ENCODE measurements at regions not wholly inside any gene's neighbourhood (a gene's known extent, or its start where the extent isn't known, plus 50 kb on each side); places are given as distances from the start of the nearest gene placed in this dataset.

DNA sequence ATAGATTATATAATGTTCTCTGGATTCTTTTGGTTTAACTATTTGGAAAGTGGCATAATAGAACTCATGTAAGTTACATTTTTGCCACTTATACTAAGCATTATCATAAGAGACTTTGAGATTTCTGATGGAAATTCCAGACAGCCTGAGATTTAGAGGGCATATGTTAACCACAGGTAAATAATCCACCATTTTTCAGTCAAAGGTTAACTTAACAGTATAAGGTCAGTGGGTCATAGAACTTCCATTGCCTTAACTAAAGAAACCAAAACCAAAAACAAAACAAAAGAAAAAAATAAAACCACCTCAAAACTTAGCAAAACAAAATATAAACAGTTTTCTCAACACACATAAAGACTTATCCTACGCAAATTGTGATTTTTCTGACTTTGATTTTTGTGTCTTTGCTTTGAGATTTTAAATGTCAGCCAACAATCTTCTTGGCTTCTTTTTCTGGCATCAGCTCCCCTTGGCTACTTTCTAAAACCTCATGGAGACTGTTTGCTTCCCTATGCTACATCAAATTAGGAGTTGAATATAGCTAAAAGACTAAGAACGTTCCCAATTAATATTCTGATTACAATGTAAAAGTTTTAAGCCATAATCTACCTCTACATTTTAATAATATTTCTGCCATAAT is 430.1 kb upstream of the DAB2 start:
- TF ChIP-seq, protein P1, sequence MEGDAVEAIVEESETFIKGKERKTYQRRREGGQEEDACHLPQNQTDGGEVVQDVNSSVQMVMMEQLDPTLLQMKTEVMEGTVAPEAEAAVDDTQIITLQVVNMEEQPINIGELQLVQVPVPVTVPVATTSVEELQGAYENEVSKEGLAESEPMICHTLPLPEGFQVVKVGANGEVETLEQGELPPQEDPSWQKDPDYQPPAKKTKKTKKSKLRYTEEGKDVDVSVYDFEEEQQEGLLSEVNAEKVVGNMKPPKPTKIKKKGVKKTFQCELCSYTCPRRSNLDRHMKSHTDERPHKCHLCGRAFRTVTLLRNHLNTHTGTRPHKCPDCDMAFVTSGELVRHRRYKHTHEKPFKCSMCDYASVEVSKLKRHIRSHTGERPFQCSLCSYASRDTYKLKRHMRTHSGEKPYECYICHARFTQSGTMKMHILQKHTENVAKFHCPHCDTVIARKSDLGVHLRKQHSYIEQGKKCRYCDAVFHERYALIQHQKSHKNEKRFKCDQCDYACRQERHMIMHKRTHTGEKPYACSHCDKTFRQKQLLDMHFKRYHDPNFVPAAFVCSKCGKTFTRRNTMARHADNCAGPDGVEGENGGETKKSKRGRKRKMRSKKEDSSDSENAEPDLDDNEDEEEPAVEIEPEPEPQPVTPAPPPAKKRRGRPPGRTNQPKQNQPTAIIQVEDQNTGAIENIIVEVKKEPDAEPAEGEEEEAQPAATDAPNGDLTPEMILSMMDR (IDR thresholded peaks at IDR 0.05): no peak
- TF ChIP-seq POLR2A (IDR thresholded peaks at IDR 0.05): no peak

Measured in uterus (tissue), 2 donors.